ENCODE measurements at regions not wholly inside any gene's neighbourhood (a gene's known extent, or its start where the extent isn't known, plus 50 kb on each side); places are given as distances from the start of the nearest gene placed in this dataset.

GRCh38 chr5:56699538-56699937 is 115.8 kb upstream of the MAP3K1 start:
- TF ChIP-seq CTCF (conservative IDR thresholded peaks at IDR 0.05; ENCODE audit: low read depth, low read length) (no peak), EZH2 (IDR thresholded peaks at IDR 0.05; ENCODE audit: borderline replicate concordance, low read depth, low read length, poor library complexity, severe bottlenecking) (no peak)
